ENCODE measurements at regions not wholly inside any gene's neighbourhood (a gene's known extent, or its start where the extent isn't known, plus 50 kb on each side); places are given as distances from the start of the nearest gene placed in this dataset.

GRCh38 chr16:9657641-9658040 lies 524.6 kb downstream of the GRIN2A start:
- Histone ChIP-seq H3K27ac (ENCODE audit: low read depth in 1 of 2, low read length in 1 of 2) (no peak overlapping the region), H3K9ac (ENCODE audit: insufficient read depth in 1 of 2, low read length in 2 of 2) (no peak overlapping the region), H3K4me3 (no peak overlapping the region), H3K9me3 (ENCODE audit: control insufficient read depth in 4 of 4, insufficient read depth in 3 of 4, low read length in 3 of 4) (peaks cover 0 to 4% (median 0%) of the 10 kb centered on the region in 4 donors), H3K4me1 (ENCODE audit: control insufficient read depth in 5 of 5, insufficient read depth in 5 of 5, low read length in 5 of 5) (no peaks in the 10 kb centered on the region), H3K27me3 (ENCODE audit: control insufficient read depth in 3 of 3, insufficient read depth in 3 of 3, low read length in 2 of 3) (no peaks in the 10 kb centered on the region), H3K36me3 (ENCODE audit: control insufficient read depth in 4 of 4, insufficient read depth in 4 of 4, low read length in 4 of 4) (no peaks in the 10 kb centered on the region)
- WGBS, 2 donors, result 15 to 25% methylated on average over 3 of the region's 3 CpGs
- ATAC-seq (ENCODE audit: insufficient read depth, low FRiP score) (no peak), DNase-seq (no peak)
- TF ChIP-seq CTCF (IDR thresholded peaks at IDR 0.05; ENCODE audit: control extremely low read depth, extremely low read depth), result no peak

- no peak overlapping the region for H3K9ac ChIP-seq (ENCODE audit: insufficient read depth in 1 of 2, low read length in 2 of 2)
- TF ChIP-seq CTCF (IDR thresholded peaks at IDR 0.05; ENCODE audit: control extremely low read depth, extremely low read depth), result no peak
- DNase-seq (no peak), ATAC-seq (ENCODE audit: insufficient read depth, low FRiP score) (no peak)
- H3K9me3 ChIP-seq (ENCODE audit: control insufficient read depth in 4 of 4, insufficient read depth in 3 of 4, low read length in 3 of 4), result peaks cover 0 to 4% (median 0%) of the 10 kb centered on the region in 4 donors
- no peaks in the 10 kb centered on the region for H3K4me1 ChIP-seq (ENCODE audit: control insufficient read depth in 5 of 5, insufficient read depth in 5 of 5, low read length in 5 of 5)
- H3K4me3 ChIP-seq, result no peak overlapping the region
- no peak overlapping the region for H3K27ac ChIP-seq (ENCODE audit: low read depth in 1 of 2, low read length in 1 of 2)
- H3K36me3 ChIP-seq (ENCODE audit: control insufficient read depth in 4 of 4, insufficient read depth in 4 of 4, low read length in 4 of 4), result no peaks in the 10 kb centered on the region
- WGBS, 2 donors, result 19 to 31% methylated on average over 4 of the region's 4 CpGs
- no peaks in the 10 kb centered on the region for H3K27me3 ChIP-seq (ENCODE audit: control insufficient read depth in 3 of 3, insufficient read depth in 3 of 3, low read length in 2 of 3)
Observed at GRCh38 chr16:9658164-9658563, 524.1 kb downstream of the GRIN2A start.

DNA sequence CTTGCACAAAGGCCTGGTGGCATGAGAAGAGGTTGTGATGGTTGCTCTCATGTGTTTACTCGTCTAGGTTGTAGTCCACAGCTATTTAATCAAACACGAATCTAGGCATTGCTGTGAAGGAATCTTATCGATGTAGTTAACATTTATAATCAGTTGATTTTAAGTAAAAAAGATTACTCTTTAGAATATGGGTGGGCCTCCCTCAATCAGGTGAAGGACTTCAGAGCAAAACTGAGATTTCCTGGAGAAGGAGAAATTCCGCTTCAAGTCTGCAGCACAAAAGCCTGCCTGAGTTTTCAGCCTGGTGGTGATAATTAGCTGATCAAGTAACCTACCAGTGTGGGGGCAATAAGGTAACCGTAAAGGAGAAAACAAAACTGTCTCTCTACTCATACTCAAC lies 523.6 kb downstream of the GRIN2A start:
- no peaks in the 10 kb centered on the region for H3K27me3 ChIP-seq (ENCODE audit: control insufficient read depth in 3 of 3, insufficient read depth in 3 of 3, low read length in 2 of 3)
- no peaks in the 10 kb centered on the region for H3K4me1 ChIP-seq (ENCODE audit: control insufficient read depth in 5 of 5, insufficient read depth in 5 of 5, low read length in 5 of 5)
- no peak overlapping the region for H3K9ac ChIP-seq (ENCODE audit: insufficient read depth in 1 of 2, low read length in 2 of 2)
- DNase-seq (no peak), ATAC-seq (ENCODE audit: insufficient read depth, low FRiP score) (no peak)
- 72 to 74% methylated on average over 5 of the region's 5 CpGs for WGBS, 2 donors
- no peak overlapping the region for H3K27ac ChIP-seq (ENCODE audit: low read depth in 1 of 2, low read length in 1 of 2)
- H3K9me3 ChIP-seq (ENCODE audit: control insufficient read depth in 4 of 4, insufficient read depth in 3 of 4, low read length in 3 of 4), result peaks cover 0 to 4% (median 0%) of the 10 kb centered on the region in 4 donors
- no peak for TF ChIP-seq CTCF (IDR thresholded peaks at IDR 0.05; ENCODE audit: control extremely low read depth, extremely low read depth)
- no peak overlapping the region for H3K4me3 ChIP-seq
- no peaks in the 10 kb centered on the region for H3K36me3 ChIP-seq (ENCODE audit: control insufficient read depth in 4 of 4, insufficient read depth in 4 of 4, low read length in 4 of 4)

GRCh38 chr16:9660898-9661297 lies 521.3 kb downstream of the GRIN2A start:
- Histone ChIP-seq H3K4me3 (no peak overlapping the region), H3K9me3 (ENCODE audit: control insufficient read depth in 4 of 4, insufficient read depth in 3 of 4, low read length in 3 of 4) (peaks cover 0 to 7% (median 0%) of the 10 kb centered on the region in 4 donors), H3K27ac (ENCODE audit: low read depth in 1 of 2, low read length in 1 of 2) (no peak overlapping the region), H3K4me1 (ENCODE audit: control insufficient read depth in 5 of 5, insufficient read depth in 5 of 5, low read length in 5 of 5) (no peaks in the 10 kb centered on the region), H3K27me3 (ENCODE audit: control insufficient read depth in 3 of 3, insufficient read depth in 3 of 3, low read length in 2 of 3) (no peaks in the 10 kb centered on the region), H3K9ac (ENCODE audit: insufficient read depth in 1 of 2, low read length in 2 of 2) (no peak overlapping the region), H3K36me3 (ENCODE audit: control insufficient read depth in 4 of 4, insufficient read depth in 4 of 4, low read length in 4 of 4) (no peaks in the 10 kb centered on the region)
- no peak for DNase-seq
- TF ChIP-seq CTCF (IDR thresholded peaks at IDR 0.05; ENCODE audit: control extremely low read depth, extremely low read depth), result no peak
- 64 to 67% methylated on average over 6 of the region's 6 CpGs for WGBS, 2 donors
- no peak for ATAC-seq (ENCODE audit: insufficient read depth, low FRiP score)
